Testis (tissue), 2 donors: ENCODE measurements at regions not wholly inside any gene's neighbourhood (a gene's known extent, or its start where the extent isn't known, plus 50 kb on each side); places are given as distances from the start of the nearest gene placed in this dataset.
"Not testable (repeated sequence)": the region's sequence is repeated elsewhere in the genome, so short reads cannot be mapped to it uniquely, and the experiment has no call there.

Experiments used
- DNase-seq: peaks from one replicate; pipeline ENCODE4 v3.0.0-alpha.2; 2019
- H3K27ac ChIP-seq, 2 donors: fragments of 200-600 bp; sonication (generic); one replicate each; pipeline ENCODE4 v1.5.1; 2019
- H3K27me3 ChIP-seq: fragments of 200-600 bp; sonication (generic); one replicate; pipeline ENCODE4 v1.5.1; 2019
- H3K36me3 ChIP-seq: fragments of 200-600 bp; sonication (generic); one replicate; pipeline ENCODE4 v1.5.1; 2017; ENCODE audit warnings: low read depth; ENCODE audit errors: missing control alignments
- H3K4me1 ChIP-seq: fragments of 200-600 bp; sonication (generic); one replicate; pipeline ENCODE4 v1.5.1; 2019
- H3K4me3 ChIP-seq, 2 donors: fragments of 200-600 bp; sonication (generic); one replicate each; pipeline ENCODE4 v1.5.1; 2017 to 2019
- H3K9me3 ChIP-seq: fragments of 200-600 bp; sonication (generic); one replicate; pipeline ENCODE4 v1.5.1; 2017
- CTCF ChIP-seq, 3 experiments: fragments of 450-650 bp in 2 of 3; fragments of 200-600 bp in 1 of 3; sonication (generic) in 1 of 3; IDR thresholded peaks; one replicate each; pipeline ENCODE4 v1.5.1; 2016 to 2019; ENCODE audit warnings: antibody characterized with exemption in 3 of 3, mild to moderate bottlenecking in 2 of 3, moderate library complexity in 1 of 3
- POLR2A ChIP-seq: fragments of 450-650 bp; IDR thresholded peaks from one replicate; pipeline ENCODE4 v1.6.1; 2017; ENCODE audit warnings: antibody characterized with exemption, mild to moderate bottlenecking, moderate library complexity
- WGBS, 2 donors: methylation state at CpG; one replicate each; pipeline ENCODE4 v1.1.5; 2018; 5-methylcytosine and 5-hydroxymethylcytosine counted together
- intact Hi-C: fragments of 100-400 bp; cut with DNase I; formaldehyde crosslinking; loops from one replicate; pipeline ENCODE4 v1.15.1; 2023; ENCODE audit warnings: low total_unique reads

GRCh38 chr3:26931896-26932295 lies 309.3 kb downstream of the LRRC3B start:
- intact Hi-C loops = no loop called here
- Histone ChIP-seq H3K4me1 (no peaks in the 10 kb centered on the region), H3K27me3 (no peaks in the 10 kb centered on the region), H3K9me3 (no peaks in the 10 kb centered on the region), H3K36me3 (no peaks in the 10 kb centered on the region), H3K27ac (no peak overlapping the region), H3K4me3 (no peak overlapping the region)
- DNase-seq = no peak
- no peak for TF ChIP-seq CTCF (IDR thresholded peaks at IDR 0.05)
- WGBS, 2 donors = 25 to 94% methylated on average over 1 of the region's 1 CpG

GRCh38 chr3:26932752-26933151 lies 310.2 kb downstream of the LRRC3B start:
- no peak overlapping the region for H3K27ac ChIP-seq
- no peaks in the 10 kb centered on the region for H3K36me3 ChIP-seq
- H3K4me3 ChIP-seq = no peak overlapping the region
- no peaks in the 10 kb centered on the region for H3K4me1 ChIP-seq
- intact Hi-C loops = no loop called here
- WGBS, 2 donors = 79 to 84% methylated on average over 3 of the region's 3 CpGs
- H3K9me3 ChIP-seq = no peaks in the 10 kb centered on the region
- no peak for TF ChIP-seq POLR2A
- no peak for TF ChIP-seq CTCF (IDR thresholded peaks at IDR 0.05)
- no peak for DNase-seq
- H3K27me3 ChIP-seq = no peaks in the 10 kb centered on the region

- WGBS, 2 donors = 84 to 91% methylated on average over 4 of the region's 4 CpGs
- H3K9me3 ChIP-seq, intact Hi-C loops, H3K4me3 ChIP-seq, H3K36me3 ChIP-seq, DNase-seq, H3K27me3 ChIP-seq, H3K27ac ChIP-seq, H3K4me1 ChIP-seq: not testable (repeated sequence)
These were observed 322.9 kb downstream of the LRRC3B start for GRCh38 chr3:26945480-26945879.

- WGBS, 2 donors = 50 to 76% methylated on average over 1 of the region's 1 CpG
- no peaks in the 10 kb centered on the region for H3K36me3 ChIP-seq
These were observed 337.8 kb downstream of the LRRC3B start for GRCh38 chr3:26960382-26960781.

GRCh38 chr3:26962492-26963360 lies 340.2 kb downstream of the LRRC3B start:
- intact Hi-C loops = no loop called here
- Histone ChIP-seq H3K27me3 (no peaks in the 10 kb centered on the region), H3K27ac (no peak overlapping the region), H3K4me1 (no peaks in the 10 kb centered on the region), H3K4me3 (no peak overlapping the region), H3K36me3 (no peaks in the 10 kb centered on the region), H3K9me3 (no peaks in the 10 kb centered on the region)
- DNase-seq = peak; percentile 26
- 66 to 79% methylated on average over 6 of the region's 6 CpGs for WGBS, 2 donors
- no peak for TF ChIP-seq CTCF (IDR thresholded peaks at IDR 0.05)
- TF ChIP-seq POLR2A = no peak

More at GRCh38 chr3:26960382-26960781, 337.8 kb downstream of the LRRC3B start:
- H3K4me3 ChIP-seq = no peak overlapping the region
- TF ChIP-seq POLR2A = no peak
- no peaks in the 10 kb centered on the region for H3K27me3 ChIP-seq
- intact Hi-C loops = no loop called here
- DNase-seq = no peak
- no peaks in the 10 kb centered on the region for H3K9me3 ChIP-seq
- no peak overlapping the region for H3K27ac ChIP-seq
- H3K4me1 ChIP-seq = no peaks in the 10 kb centered on the region

GRCh38 chr3:26963361-26963743 lies 340.8 kb downstream of the LRRC3B start:
- no peak for TF ChIP-seq POLR2A
- peak in 2 of 3 experiments; percentile 5 to 33 for TF ChIP-seq CTCF (IDR thresholded peaks at IDR 0.05)
- DNase-seq = no peak

More at GRCh38 chr3:26963361-26963743, 340.8 kb downstream of the LRRC3B start:
- H3K4me1 ChIP-seq = no peaks in the 10 kb centered on the region
- no peaks in the 10 kb centered on the region for H3K9me3 ChIP-seq
- H3K36me3 ChIP-seq = no peaks in the 10 kb centered on the region
- no peak overlapping the region for H3K27ac ChIP-seq
- intact Hi-C loops = no loop called here
- no peaks in the 10 kb centered on the region for H3K27me3 ChIP-seq
- WGBS, 2 donors = 58 to 63% methylated on average over 5 of the region's 5 CpGs
- H3K4me3 ChIP-seq = no peak overlapping the region
